ENCODE measurements at regions not wholly inside any gene's neighbourhood (a gene's known extent, or its start where the extent isn't known, plus 50 kb on each side); places are given as distances from the start of the nearest gene placed in this dataset.

DNA sequence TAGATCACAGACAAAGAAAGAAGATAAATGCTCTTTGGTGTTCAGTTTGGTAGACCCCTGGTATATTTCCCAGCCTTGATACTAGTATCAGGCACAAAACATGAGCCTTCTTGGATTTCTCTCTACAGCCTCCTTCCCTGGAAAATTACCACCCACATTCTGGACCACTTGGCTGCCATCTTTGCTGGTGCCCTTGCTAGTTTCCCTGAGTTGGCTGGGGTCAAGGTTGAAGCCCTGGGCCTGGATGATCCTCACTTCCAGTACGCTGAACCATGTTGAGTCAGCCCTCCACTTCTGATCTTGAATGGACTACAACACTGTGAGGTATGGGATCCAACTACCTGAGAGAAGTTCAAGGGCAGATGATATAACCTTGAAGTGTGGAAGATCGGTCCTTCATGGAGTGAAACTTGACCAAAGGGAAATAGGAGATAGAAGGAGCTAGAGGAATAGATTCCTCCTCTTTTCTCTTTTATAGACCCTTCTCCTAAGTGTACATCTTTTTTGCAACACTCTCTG lies 501.4 kb downstream of the TMEM114 start:
- Histone ChIP-seq H3K9me1 (ENCODE audit: control insufficient read depth, extremely low read depth, insufficient read depth, low read length) (no peaks in the 10 kb centered on the region), H4K20me1 (ENCODE audit: control insufficient read depth, extremely low read depth, insufficient read depth, low read length) (no peaks in the 10 kb centered on the region), H3K4me3 (ENCODE audit: control insufficient read depth in 2 of 3, extremely low read depth in 1 of 3, insufficient read depth in 2 of 3, low read depth in 1 of 3, low read length in 3 of 3) (no peak overlapping the region), H3K4me1 (ENCODE audit: control insufficient read depth, extremely low read depth, insufficient read depth, low read length) (no peaks in the 10 kb centered on the region), H3K27me3 (ENCODE audit: control insufficient read depth, extremely low read depth, insufficient read depth, low read length) (no peaks in the 10 kb centered on the region), H3K79me2 (ENCODE audit: control insufficient read depth, insufficient read depth, low read length) (no peaks in the 10 kb centered on the region), H3K27ac (ENCODE audit: control insufficient read depth, insufficient read depth, low read length) (no peak overlapping the region), H3K9ac (ENCODE audit: control insufficient read depth, extremely low read depth, insufficient read depth, low read length) (no peak overlapping the region), H3K9me3 (ENCODE audit: control insufficient read depth, low read depth, low read length) (no peaks in the 10 kb centered on the region), H3K4me2 (ENCODE audit: control insufficient read depth, extremely low read depth, insufficient read depth, low read depth, low read length) (no peak overlapping the region), H2AFZ (ENCODE audit: control insufficient read depth, low read length) (no peak overlapping the region), H3K36me3 (ENCODE audit: control insufficient read depth in 2 of 2, extremely low read depth in 1 of 2, insufficient read depth in 2 of 2, low read length in 2 of 2) (no peaks in the 10 kb centered on the region)
- dilution Hi-C loops (cut with MboI; ENCODE audit: extremely low pct_ligation_motif_present, low sequenced_read_pairs) = no loop called here
- FAIRE-seq = no peak
- DNase-seq (ENCODE audit: low read depth, low spot score) = no peak
- TF ChIP-seq EZH2 (IDR thresholded peaks at IDR 0.05; ENCODE audit: low read length) = no peak
- TF ChIP-seq, protein P1, sequence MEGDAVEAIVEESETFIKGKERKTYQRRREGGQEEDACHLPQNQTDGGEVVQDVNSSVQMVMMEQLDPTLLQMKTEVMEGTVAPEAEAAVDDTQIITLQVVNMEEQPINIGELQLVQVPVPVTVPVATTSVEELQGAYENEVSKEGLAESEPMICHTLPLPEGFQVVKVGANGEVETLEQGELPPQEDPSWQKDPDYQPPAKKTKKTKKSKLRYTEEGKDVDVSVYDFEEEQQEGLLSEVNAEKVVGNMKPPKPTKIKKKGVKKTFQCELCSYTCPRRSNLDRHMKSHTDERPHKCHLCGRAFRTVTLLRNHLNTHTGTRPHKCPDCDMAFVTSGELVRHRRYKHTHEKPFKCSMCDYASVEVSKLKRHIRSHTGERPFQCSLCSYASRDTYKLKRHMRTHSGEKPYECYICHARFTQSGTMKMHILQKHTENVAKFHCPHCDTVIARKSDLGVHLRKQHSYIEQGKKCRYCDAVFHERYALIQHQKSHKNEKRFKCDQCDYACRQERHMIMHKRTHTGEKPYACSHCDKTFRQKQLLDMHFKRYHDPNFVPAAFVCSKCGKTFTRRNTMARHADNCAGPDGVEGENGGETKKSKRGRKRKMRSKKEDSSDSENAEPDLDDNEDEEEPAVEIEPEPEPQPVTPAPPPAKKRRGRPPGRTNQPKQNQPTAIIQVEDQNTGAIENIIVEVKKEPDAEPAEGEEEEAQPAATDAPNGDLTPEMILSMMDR (optimal IDR thresholded peaks at IDR 0.05 in 1 of 3, IDR thresholded peaks at IDR 0.05 in 1 of 3, conservative IDR thresholded peaks at IDR 0.05 in 1 of 3; ENCODE audit: extremely low read depth in 1 of 3, insufficient read depth in 2 of 3, low read length in 3 of 3) = no peak

DNA sequence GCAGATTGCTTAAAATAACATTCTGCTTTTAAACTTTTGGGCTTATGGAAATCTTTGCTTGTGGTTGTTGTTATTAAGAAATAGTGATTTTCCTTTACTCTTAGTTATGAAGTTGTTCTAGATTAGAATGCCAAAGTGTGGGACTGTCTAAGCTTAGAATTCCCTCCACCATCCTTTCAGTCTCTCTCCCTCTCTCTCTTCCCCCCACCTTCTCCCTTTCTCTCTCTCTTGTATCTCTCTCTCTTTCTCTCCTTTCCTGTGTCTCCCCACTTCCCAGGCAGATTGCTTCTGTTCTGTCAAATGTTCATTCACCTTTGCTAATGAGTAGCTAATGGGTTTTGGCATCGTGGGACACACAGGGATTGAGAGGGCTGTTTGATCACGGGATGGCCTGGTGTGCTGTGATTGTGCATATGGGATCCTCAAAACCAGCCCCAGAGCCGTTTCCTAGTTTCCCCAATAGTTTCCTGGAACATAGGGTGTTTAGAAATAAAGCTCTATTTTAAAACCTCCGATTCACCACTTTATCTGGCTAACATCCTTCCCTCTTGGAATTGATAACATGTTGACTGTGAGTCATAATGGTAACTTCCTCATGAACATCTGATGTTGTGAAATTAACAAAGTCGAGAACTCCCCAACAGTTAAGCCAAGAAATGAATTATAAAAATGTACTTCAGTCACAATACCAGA lies 502.6 kb downstream of the TMEM114 start:
- Histone ChIP-seq H3K9me1 (ENCODE audit: control insufficient read depth, extremely low read depth, insufficient read depth, low read length) (no peaks in the 10 kb centered on the region), H3K4me1 (ENCODE audit: control insufficient read depth, extremely low read depth, insufficient read depth, low read length) (no peaks in the 10 kb centered on the region), H4K20me1 (ENCODE audit: control insufficient read depth, extremely low read depth, insufficient read depth, low read length) (no peaks in the 10 kb centered on the region), H3K4me3 (ENCODE audit: control insufficient read depth in 2 of 3, extremely low read depth in 1 of 3, insufficient read depth in 2 of 3, low read depth in 1 of 3, low read length in 3 of 3) (no peak overlapping the region), H3K36me3 (ENCODE audit: control insufficient read depth in 2 of 2, extremely low read depth in 1 of 2, insufficient read depth in 2 of 2, low read length in 2 of 2) (no peaks in the 10 kb centered on the region), H3K27me3 (ENCODE audit: control insufficient read depth, extremely low read depth, insufficient read depth, low read length) (no peaks in the 10 kb centered on the region), H3K4me2 (ENCODE audit: control insufficient read depth, extremely low read depth, insufficient read depth, low read depth, low read length) (no peak overlapping the region), H3K9ac (ENCODE audit: control insufficient read depth, extremely low read depth, insufficient read depth, low read length) (no peak overlapping the region), H3K79me2 (ENCODE audit: control insufficient read depth, insufficient read depth, low read length) (no peaks in the 10 kb centered on the region), H3K27ac (ENCODE audit: control insufficient read depth, insufficient read depth, low read length) (no peak overlapping the region), H3K9me3 (ENCODE audit: control insufficient read depth, low read depth, low read length) (no peaks in the 10 kb centered on the region), H2AFZ (ENCODE audit: control insufficient read depth, low read length) (no peak overlapping the region)
- dilution Hi-C loops (cut with MboI; ENCODE audit: extremely low pct_ligation_motif_present, low sequenced_read_pairs) = no loop called here
- no peak for DNase-seq (ENCODE audit: low read depth, low spot score)
- no peak for FAIRE-seq
- TF ChIP-seq, protein P1 (optimal IDR thresholded peaks at IDR 0.05 in 1 of 3, IDR thresholded peaks at IDR 0.05 in 1 of 3, conservative IDR thresholded peaks at IDR 0.05 in 1 of 3; ENCODE audit: extremely low read depth in 1 of 3, insufficient read depth in 2 of 3, low read length in 3 of 3) = no peak
- TF ChIP-seq EZH2 (IDR thresholded peaks at IDR 0.05; ENCODE audit: low read length) = no peak
